ENCODE measurements at regions not wholly inside any gene's neighbourhood (a gene's known extent, or its start where the extent isn't known, plus 50 kb on each side); places are given as distances from the start of the nearest gene placed in this dataset.
A peak's percentile ranks its signal among the peaks of the same experiment; 100 is the strongest.

GRCh38 chr1:224505454-224506093 is 71.0 kb upstream of the WDR26 start:
- DNase-seq: no peak

GRCh38 chr1:224506141-224506814 is 71.7 kb upstream of the WDR26 start:
- DNase-seq: no peak

GRCh38 chr1:224507771-224508523 is 73.3 kb upstream of the WDR26 start:
- DNase-seq: no peak

GRCh38 chr1:224509907-224510306 is 75.3 kb upstream of the WDR26 start:
- DNase-seq: no peak

- no peak for DNase-seq
These were observed 76.5 kb upstream of the WDR26 start for GRCh38 chr1:224510880-224511645.

GRCh38 chr1:224512600-224513151 is 78.1 kb upstream of the WDR26 start:
- DNase-seq: no peak

- no peak for DNase-seq
These were observed 78.8 kb upstream of the WDR26 start for GRCh38 chr1:224513383-224513782.

GRCh38 chr1:224513787-224514209 is 79.2 kb upstream of the WDR26 start:
- DNase-seq: peak; percentile 62

GRCh38 chr1:224517171-224517570 is 82.6 kb upstream of the WDR26 start:
- no peak for DNase-seq

GRCh38 chr1:224518528-224518927 is 83.9 kb upstream of the WDR26 start:
- DNase-seq: no peak

GRCh38 chr1:224519874-224520273 is 85.3 kb upstream of the WDR26 start:
- DNase-seq: no peak

- no peak for DNase-seq
These were observed 86.2 kb upstream of the WDR26 start for GRCh38 chr1:224520808-224521207.

- no peak for DNase-seq
These were observed 87.5 kb upstream of the WDR26 start for GRCh38 chr1:224521904-224522734.

GRCh38 chr1:224523676-224524075 is 89.1 kb upstream of the WDR26 start:
- DNase-seq: no peak

GRCh38 chr1:224524679-224525078 is 90.1 kb upstream of the WDR26 start:
- no peak for DNase-seq

- no peak for DNase-seq
These were observed 90.6 kb upstream of the CNIH3 start for GRCh38 chr1:224525411-224526040.

- DNase-seq: no peak
These were observed 89.3 kb upstream of the CNIH3 start for GRCh38 chr1:224526771-224527170.

GRCh38 chr1:224528900-224529299 is 87.2 kb upstream of the CNIH3 start:
- DNase-seq: no peak

- no peak for DNase-seq
These were observed 86.3 kb upstream of the CNIH3 start for GRCh38 chr1:224529844-224530243.

- DNase-seq: no peak
These were observed 82.6 kb upstream of the CNIH3 start for GRCh38 chr1:224533517-224533916.

GRCh38 chr1:224534731-224535130 is 81.4 kb upstream of the CNIH3 start:
- peak; percentile 85 for DNase-seq

- no peak for DNase-seq
These were observed 80.5 kb upstream of the CNIH3 start for GRCh38 chr1:224535641-224536040.

Measured in NCI-H1105 treated with DMSO at 0.1 percent for 48 hours (cell line).